IPS DF 6.9 (cell line): ENCODE measurements at regions not wholly inside any gene's neighbourhood (a gene's known extent, or its start where the extent isn't known, plus 50 kb on each side); places are given as distances from the start of the nearest gene placed in this dataset.

Source experiments
- DNase-seq: peaks from one replicate; pipeline ENCODE4 v3.0.0-alpha.2; 2013; ENCODE audit warnings: low read depth, low spot score
- H3K27ac ChIP-seq: one replicate; pipeline ENCODE4 v1.5.1; 2013; ENCODE audit warnings: low read length, control low read depth
- H3K27me3 ChIP-seq: 2 replicates; pipeline ENCODE4 v1.6.1; 2013; ENCODE audit warnings: mild to moderate bottlenecking, low read length; ENCODE audit not compliant: control insufficient read depth, insufficient read depth
- H3K36me3 ChIP-seq: 2 replicates; pipeline ENCODE4 v1.6.1; 2013; ENCODE audit warnings: low read length; ENCODE audit not compliant: control insufficient read depth, insufficient read depth
- H3K4me1 ChIP-seq: 2 replicates; pipeline ENCODE4 v1.6.1; 2013; ENCODE audit warnings: low read length; ENCODE audit not compliant: control insufficient read depth, insufficient read depth
- H3K4me3 ChIP-seq: 2 replicates; pipeline ENCODE4 v1.5.1; 2013; ENCODE audit warnings: mild to moderate bottlenecking, low read length
- H3K9me3 ChIP-seq: 2 replicates; pipeline ENCODE4 v1.6.1; 2013; ENCODE audit warnings: low read length, inconsistent platforms; ENCODE audit not compliant: control insufficient read depth, insufficient read depth
- WGBS: extraction: QIAGEN DNeasy Blood & Tissue Kit; methylation state at CpG from one replicate; pipeline ENCODE4 v1.1.7; 2013; ENCODE audit warnings: mixed read lengths, missing lambda C conversion rate; ENCODE audit not compliant: insufficient read length, insufficient coverage; 5-methylcytosine and 5-hydroxymethylcytosine counted together

DNA sequence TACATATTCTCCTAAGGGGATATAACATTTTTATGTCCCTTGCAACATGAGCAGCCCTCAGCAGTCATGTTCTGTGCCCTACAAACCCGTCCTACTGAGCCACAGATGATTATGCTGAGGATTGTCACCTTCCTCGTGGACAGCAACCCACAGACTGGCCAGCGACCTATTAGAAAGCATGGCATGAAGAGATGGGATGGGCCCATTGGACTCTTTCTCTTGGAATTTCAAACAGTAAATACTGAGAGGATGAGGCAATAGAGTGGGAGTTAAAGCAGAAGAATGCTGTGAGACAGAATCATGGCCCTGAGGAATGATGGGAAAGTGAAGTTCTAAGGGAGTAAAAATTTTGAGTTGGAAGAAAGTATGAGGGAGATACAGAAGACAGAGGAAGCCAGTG lies 149.9 kb upstream of the BTG1 start:
- Histone ChIP-seq H3K9me3 (no peaks in the 10 kb centered on the region), H3K4me1 (no peaks in the 10 kb centered on the region; the same call in 1 of the 2 replicates), H3K27ac (no peak overlapping the region), H3K36me3 (no peaks in the 10 kb centered on the region), H3K4me3 (no peak overlapping the region), H3K27me3 (no peaks in the 10 kb centered on the region)
- no peak for DNase-seq
- no CpG with 5 or more reads among the region's 3 CpGs for WGBS

DNA sequence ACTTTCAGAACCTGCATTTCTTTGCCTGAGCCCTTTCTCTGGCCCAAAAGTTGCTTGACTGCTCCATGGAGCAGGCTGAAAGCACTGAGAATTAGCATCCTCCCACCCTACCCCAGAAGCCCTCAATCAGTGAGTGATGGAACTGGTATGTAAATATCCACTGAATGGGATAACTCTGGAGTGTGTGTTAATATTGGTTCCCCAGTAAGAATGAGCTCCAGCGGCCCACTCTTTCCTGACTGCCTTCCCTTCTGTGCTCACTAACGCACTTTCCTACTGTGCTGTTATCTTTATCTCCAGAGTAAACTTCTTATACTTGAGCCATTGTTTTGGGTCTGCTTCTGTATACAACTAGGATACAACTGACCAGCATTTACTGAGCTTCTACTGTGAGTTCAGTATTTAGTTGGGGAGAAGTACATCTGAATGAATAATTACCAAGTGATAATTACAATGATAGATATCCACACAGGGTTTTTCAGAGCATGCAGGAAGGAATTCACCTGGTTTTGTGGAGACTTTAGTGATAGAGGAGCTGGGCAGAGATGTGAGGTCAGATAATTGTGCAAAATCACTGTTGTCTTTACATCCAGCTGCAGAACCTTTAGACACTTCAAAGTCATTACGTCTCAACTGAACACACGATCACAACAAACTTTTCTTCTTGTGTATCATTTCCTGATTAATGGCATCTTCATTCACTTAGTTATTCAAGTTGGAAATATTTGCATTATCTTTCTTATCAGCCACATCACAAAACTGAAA lies 149.2 kb upstream of the BTG1 start:
- Histone ChIP-seq H3K4me3 (no peak overlapping the region), H3K36me3 (no peaks in the 10 kb centered on the region), H3K27ac (no peak overlapping the region), H3K9me3 (no peaks in the 10 kb centered on the region), H3K4me1 (no peaks in the 10 kb centered on the region; the same call in 1 of the 2 replicates), H3K27me3 (no peaks in the 10 kb centered on the region)
- no peak for DNase-seq
- WGBS: no CpG with 5 or more reads among the region's 4 CpGs

DNA sequence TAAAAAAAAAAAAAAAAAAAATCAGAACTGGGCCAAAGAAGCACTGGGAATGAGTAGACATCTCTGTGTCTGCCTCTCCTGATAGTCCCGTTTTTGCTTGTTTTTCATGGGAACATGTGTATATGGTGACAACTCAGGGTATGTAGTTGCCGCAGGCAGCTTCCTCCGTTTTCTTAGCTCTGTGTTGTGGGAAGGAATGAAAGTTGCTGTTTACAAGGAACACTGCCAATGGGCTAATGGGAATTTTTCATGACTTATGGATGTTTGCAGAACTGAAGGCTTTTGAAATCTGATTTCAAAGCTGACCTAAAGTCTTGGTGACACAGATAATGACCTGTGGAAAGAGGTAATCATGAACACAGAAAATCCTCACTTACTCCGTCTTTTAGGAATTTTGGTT lies 146.4 kb upstream of the BTG1 start:
- H3K27me3 ChIP-seq: no peaks in the 10 kb centered on the region
- H3K36me3 ChIP-seq: no peaks in the 10 kb centered on the region
- no peak overlapping the region for H3K4me3 ChIP-seq
- WGBS: no CpG with 5 or more reads among the region's 4 CpGs
- H3K9me3 ChIP-seq: no peaks in the 10 kb centered on the region
- no peak for DNase-seq
- H3K4me1 ChIP-seq: no peaks in the 10 kb centered on the region; the same call in 1 of the 2 replicates
- no peak overlapping the region for H3K27ac ChIP-seq

DNA sequence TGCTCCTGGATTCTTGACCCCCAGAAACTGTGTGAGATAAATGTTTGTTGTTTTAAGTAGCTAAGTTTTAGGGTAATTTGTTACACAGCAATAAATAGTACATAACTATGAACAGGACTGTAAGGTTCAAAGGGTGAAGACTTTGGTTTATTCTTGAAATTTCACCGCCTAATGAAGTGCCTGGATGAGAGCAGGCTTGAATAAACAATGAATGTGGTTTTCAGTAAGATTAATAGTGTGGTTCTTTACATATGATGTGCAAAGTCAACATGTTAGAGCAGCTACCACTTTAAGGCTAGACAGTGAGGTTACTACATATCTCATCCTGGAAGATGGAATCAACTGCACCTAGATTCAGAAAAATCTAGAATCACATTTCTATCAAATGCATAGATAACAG lies 145.2 kb upstream of the BTG1 start:
- no peak overlapping the region for H3K27ac ChIP-seq
- H3K36me3 ChIP-seq: no peaks in the 10 kb centered on the region
- H3K4me3 ChIP-seq: no peak overlapping the region
- H3K4me1 ChIP-seq: no peaks in the 10 kb centered on the region; the same call in 1 of the 2 replicates
- WGBS: no CpG with 5 or more reads among the region's 1 CpG
- no peaks in the 10 kb centered on the region for H3K9me3 ChIP-seq
- DNase-seq: no peak
- H3K27me3 ChIP-seq: no peaks in the 10 kb centered on the region

DNA sequence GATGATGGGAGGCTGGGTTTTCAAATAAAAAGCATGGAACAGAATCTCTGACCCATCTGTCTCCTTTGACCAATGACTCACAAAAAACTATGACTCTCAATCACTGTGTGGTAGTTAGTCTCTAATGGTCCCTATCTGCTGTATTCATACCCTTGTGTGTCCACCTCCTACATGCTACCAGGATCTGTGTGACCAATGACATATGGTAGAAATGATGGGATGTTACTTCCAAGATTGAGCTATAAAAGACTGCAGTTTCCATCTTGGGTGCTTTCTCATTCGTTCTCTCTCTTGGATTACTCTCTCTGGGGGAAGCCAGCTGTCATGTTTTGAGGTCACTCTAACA lies 144.7 kb upstream of the BTG1 start:
- no peaks in the 10 kb centered on the region; the same call in 1 of the 2 replicates for H3K4me1 ChIP-seq
- WGBS: no CpG with 5 or more reads among the region's 1 CpG
- H3K27ac ChIP-seq: no peak overlapping the region

DNA sequence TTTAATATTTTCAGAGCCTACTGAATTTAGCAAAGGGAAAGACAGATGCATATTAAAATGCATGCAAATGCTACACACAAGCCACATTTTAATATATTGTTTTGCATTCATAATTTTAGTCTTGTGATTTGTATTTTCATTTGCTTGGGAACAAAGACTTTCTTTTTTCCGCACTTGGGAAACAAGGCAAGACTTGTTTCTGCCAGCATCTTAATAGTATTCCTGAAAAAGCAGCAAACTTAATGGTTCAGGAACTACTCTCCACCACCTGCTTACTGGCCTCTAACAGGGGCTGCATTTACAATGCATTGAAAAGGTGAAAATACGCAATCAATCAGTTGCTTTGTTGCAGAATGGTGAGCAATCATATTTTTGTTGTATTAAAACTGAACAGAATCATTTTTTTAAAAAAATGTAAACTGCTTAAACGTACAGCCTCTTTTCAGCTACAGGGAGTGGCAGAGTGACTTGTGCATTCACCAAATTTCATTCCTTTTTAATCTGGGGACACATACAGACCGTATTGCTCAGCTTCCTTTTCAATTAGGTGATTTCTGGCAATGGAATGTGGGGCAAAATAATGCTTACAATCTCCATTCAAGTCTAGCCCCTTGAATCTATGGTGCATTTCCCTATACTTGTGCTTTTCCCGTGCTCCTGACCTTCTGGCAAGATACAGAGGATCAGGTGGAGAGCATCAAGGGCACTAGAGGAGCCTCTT lies 144.1 kb upstream of the BTG1 start:
- Histone ChIP-seq H3K36me3 (no peaks in the 10 kb centered on the region), H3K4me3 (no peak overlapping the region), H3K27me3 (no peaks in the 10 kb centered on the region), H3K9me3 (no peaks in the 10 kb centered on the region), H3K27ac (no peak overlapping the region), H3K4me1 (no peaks in the 10 kb centered on the region; the same call in 1 of the 2 replicates)
- WGBS: no CpG with 5 or more reads among the region's 5 CpGs
- DNase-seq: no peak

More for the DNA sequence above, 144.7 kb upstream of the BTG1 start:
- no peaks in the 10 kb centered on the region for H3K36me3 ChIP-seq
- no peaks in the 10 kb centered on the region for H3K27me3 ChIP-seq
- H3K4me3 ChIP-seq: no peak overlapping the region
- no peaks in the 10 kb centered on the region for H3K9me3 ChIP-seq
- no peak for DNase-seq

DNA sequence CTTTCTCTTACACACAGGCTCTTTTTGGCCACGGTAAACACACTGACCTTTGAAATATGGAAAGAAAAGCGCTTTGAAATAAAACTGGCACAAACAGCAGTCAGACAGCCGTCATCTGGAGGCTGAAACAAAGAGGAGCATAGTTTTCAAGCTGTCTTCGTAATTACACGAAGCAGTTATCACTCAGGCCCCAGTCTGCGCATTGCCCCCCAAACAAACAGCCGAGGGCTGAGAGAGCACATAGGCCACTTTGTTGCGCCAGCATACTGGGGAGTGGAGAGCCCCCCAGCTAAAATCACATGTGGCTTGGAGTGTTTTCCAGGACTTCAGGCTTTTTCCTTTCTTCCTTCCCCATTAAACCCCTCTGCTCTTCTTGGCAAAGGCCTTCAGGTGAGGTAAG lies 142.9 kb upstream of the BTG1 start:
- Histone ChIP-seq H3K9me3 (no peaks in the 10 kb centered on the region), H3K27ac (no peak overlapping the region), H3K4me1 (no peaks in the 10 kb centered on the region), H3K27me3 (no peaks in the 10 kb centered on the region), H3K4me3 (no peak overlapping the region), H3K36me3 (no peaks in the 10 kb centered on the region)
- WGBS: no CpG with 5 or more reads among the region's 8 CpGs
- DNase-seq: no peak

DNA sequence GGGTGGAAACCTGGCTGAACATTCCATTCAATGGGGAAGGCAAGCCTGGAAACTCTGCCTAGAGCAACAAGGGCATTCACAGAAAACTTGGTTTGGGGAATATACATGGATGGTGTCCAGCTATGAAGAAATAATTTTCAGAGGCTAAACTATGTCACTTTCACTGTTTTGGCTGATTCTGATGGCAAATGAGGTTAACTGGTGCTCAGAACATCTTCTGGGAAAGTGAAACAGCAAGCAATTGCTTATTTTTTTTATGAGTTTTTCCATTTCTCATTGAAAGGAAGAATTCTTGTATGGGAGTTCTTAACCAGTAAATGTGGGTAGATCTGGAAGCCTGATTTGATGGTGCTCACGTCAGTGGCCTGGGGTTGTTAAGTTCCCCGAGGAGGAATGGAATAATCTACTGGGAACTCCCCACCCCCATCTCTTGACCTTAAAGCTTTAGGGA lies 132.8 kb upstream of the BTG1 start:
- no peaks in the 10 kb centered on the region for H3K27me3 ChIP-seq
- H3K4me3 ChIP-seq: no peak overlapping the region
- no CpG with 5 or more reads among the region's 2 CpGs for WGBS
- H3K4me1 ChIP-seq: no peaks in the 10 kb centered on the region
- H3K27ac ChIP-seq: no peak overlapping the region
- no peaks in the 10 kb centered on the region for H3K9me3 ChIP-seq
- H3K36me3 ChIP-seq: no peaks in the 10 kb centered on the region
- no peak for DNase-seq

DNA sequence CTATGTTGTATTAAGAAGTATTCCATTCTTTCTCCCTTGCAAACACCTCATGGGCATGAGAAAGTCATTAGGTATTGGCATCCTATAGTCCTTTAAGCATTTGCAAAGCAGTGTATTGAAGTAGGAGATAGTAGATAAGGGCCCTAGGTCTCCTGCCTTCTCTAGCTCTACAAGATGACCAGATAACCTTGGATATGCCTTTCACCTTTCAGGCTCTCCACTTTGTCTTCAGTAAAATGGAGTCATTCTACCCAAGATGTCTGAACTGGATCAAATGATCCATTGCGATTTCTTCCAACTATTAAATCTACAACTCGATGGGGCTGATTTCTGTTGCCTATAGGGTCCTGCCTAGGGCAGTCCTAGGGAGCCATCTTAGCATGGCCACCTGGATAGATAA lies 132.1 kb upstream of the BTG1 start:
- DNase-seq: no peak
- Histone ChIP-seq H3K9me3 (no peaks in the 10 kb centered on the region), H3K27ac (no peak overlapping the region), H3K27me3 (no peaks in the 10 kb centered on the region), H3K4me1 (no peaks in the 10 kb centered on the region), H3K36me3 (no peaks in the 10 kb centered on the region), H3K4me3 (no peak overlapping the region)
- no CpG with 5 or more reads among the region's 2 CpGs for WGBS

DNA sequence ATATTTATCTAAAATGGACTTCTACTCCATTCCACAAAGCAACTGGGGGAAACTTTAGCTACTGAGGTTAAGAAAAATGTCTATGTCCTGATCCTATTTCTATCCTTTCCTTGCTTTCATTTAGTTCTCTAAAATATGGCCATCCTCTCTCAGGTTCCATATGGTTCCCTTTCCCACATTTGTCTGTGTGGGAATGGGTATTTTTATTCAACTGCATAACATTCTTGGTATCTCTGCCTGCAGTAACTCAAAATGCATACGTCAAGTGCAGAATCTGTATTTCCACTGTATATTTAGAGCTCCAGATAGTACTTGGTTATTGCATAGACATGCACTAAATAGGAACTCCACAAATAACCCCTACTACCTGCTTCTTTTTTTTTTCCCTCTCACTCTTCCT lies 130.6 kb upstream of the BTG1 start:
- no peaks in the 10 kb centered on the region for H3K27me3 ChIP-seq
- no CpG with 5 or more reads among the region's 1 CpG for WGBS
- H3K4me1 ChIP-seq: no peaks in the 10 kb centered on the region
- no peaks in the 10 kb centered on the region for H3K9me3 ChIP-seq
- no peak for DNase-seq
- H3K36me3 ChIP-seq: no peaks in the 10 kb centered on the region
- no peak overlapping the region for H3K27ac ChIP-seq
- H3K4me3 ChIP-seq: no peak overlapping the region
